ENCODE measurements at regions not wholly inside any gene's neighbourhood (a gene's known extent, or its start where the extent isn't known, plus 50 kb on each side); places are given as distances from the start of the nearest gene placed in this dataset.

- no peaks in the 10 kb centered on the region for H3K36me3 Mint-ChIP-seq
- WGBS (ENCODE audit: insufficient coverage): 83% methylated on average over 1 of the region's 1 CpG
- Histone ChIP-seq H3K4me1 (ENCODE audit: control insufficient read depth in 1 of 2, insufficient read depth in 2 of 2, low read length in 2 of 2) (no peaks in the 10 kb centered on the region), H3K36me3 (replicated peaks in 1 of 2; ENCODE audit: control insufficient read depth in 1 of 2, insufficient read depth in 2 of 2, low read length in 2 of 2) (no peaks in the 10 kb centered on the region), H3K4me3 (replicated peaks in 1 of 3; ENCODE audit: low read depth in 2 of 3, low read length in 3 of 3) (no peak overlapping the region), H3K9me3 (replicated peaks in 1 of 2; ENCODE audit: control insufficient read depth in 1 of 2, insufficient read depth in 1 of 2, low read length in 2 of 2) (no peaks in the 10 kb centered on the region), H3K79me2 (ENCODE audit: insufficient read depth, low read length) (no peaks in the 10 kb centered on the region), H2AFZ (ENCODE audit: insufficient read depth, low read depth, low read length, poor library complexity, severe bottlenecking) (no peak overlapping the region), H3K4me2 (replicated peaks; ENCODE audit: extremely low read depth, low read length, poor library complexity, severe bottlenecking) (no peak overlapping the region), H3K9ac (ENCODE audit: insufficient read depth, low read length, poor library complexity, severe bottlenecking) (no peak overlapping the region), H4K20me1 (ENCODE audit: insufficient read depth, low read length) (no peaks in the 10 kb centered on the region), H3K27me3 (ENCODE audit: control insufficient read depth in 2 of 2, insufficient read depth in 2 of 2, low read length in 2 of 2) (no peaks in the 10 kb centered on the region), H3K27ac (ENCODE audit: low read depth in 1 of 2, low read length in 2 of 2) (no peak overlapping the region)
- intact Hi-C loops (cut with micrococcal nuclease): no loop called here
- H3K27me3 Mint-ChIP-seq (ENCODE audit: low read depth in 3 of 3): no peaks in the 10 kb centered on the region
- no peak for TF ChIP-seq CTCF (IDR thresholded peaks at IDR 0.05)
- H3K4me1 Mint-ChIP-seq: no peaks in the 10 kb centered on the region
- H3K4me3 Mint-ChIP-seq: no peak overlapping the region
- H3K27ac Mint-ChIP-seq: no peak overlapping the region
- no peaks in the 10 kb centered on the region for H3K9me3 Mint-ChIP-seq
- no peak for DNase-seq
Observed at GRCh38 chrY:7878719-7879118, 967.2 kb upstream of the AMELY start.

- H3K36me3 ChIP-seq (replicated peaks in 1 of 2; ENCODE audit: control insufficient read depth in 1 of 2, insufficient read depth in 2 of 2, low read length in 2 of 2): no peaks in the 10 kb centered on the region
- no peak overlapping the region for H3K4me3 ChIP-seq (replicated peaks in 1 of 3; ENCODE audit: low read depth in 2 of 3, low read length in 3 of 3)
- H4K20me1 ChIP-seq (ENCODE audit: insufficient read depth, low read length): no peaks in the 10 kb centered on the region
- WGBS (ENCODE audit: insufficient coverage): 90% methylated on average over 2 of the region's 2 CpGs
- H3K27me3 ChIP-seq (ENCODE audit: control insufficient read depth in 2 of 2, insufficient read depth in 2 of 2, low read length in 2 of 2): no peaks in the 10 kb centered on the region
- H3K36me3 Mint-ChIP-seq: no peaks in the 10 kb centered on the region
- no peak overlapping the region for H3K27ac ChIP-seq (ENCODE audit: low read depth in 1 of 2, low read length in 2 of 2)
- no peak overlapping the region for H3K4me3 Mint-ChIP-seq
- H2AFZ ChIP-seq (ENCODE audit: insufficient read depth, low read depth, low read length, poor library complexity, severe bottlenecking): no peak overlapping the region
- no peaks in the 10 kb centered on the region for H3K4me1 ChIP-seq (ENCODE audit: control insufficient read depth in 1 of 2, insufficient read depth in 2 of 2, low read length in 2 of 2)
- no peak overlapping the region for H3K4me2 ChIP-seq (replicated peaks; ENCODE audit: extremely low read depth, low read length, poor library complexity, severe bottlenecking)
- H3K9me3 ChIP-seq (replicated peaks in 1 of 2; ENCODE audit: control insufficient read depth in 1 of 2, insufficient read depth in 1 of 2, low read length in 2 of 2): no peaks in the 10 kb centered on the region
- no peak for DNase-seq
- H3K4me1 Mint-ChIP-seq: no peaks in the 10 kb centered on the region
- no peaks in the 10 kb centered on the region for H3K79me2 ChIP-seq (ENCODE audit: insufficient read depth, low read length)
- no peaks in the 10 kb centered on the region for H3K27me3 Mint-ChIP-seq (ENCODE audit: low read depth in 3 of 3)
- H3K27ac Mint-ChIP-seq: no peak overlapping the region
- no peaks in the 10 kb centered on the region for H3K9me3 Mint-ChIP-seq
- intact Hi-C loops (cut with micrococcal nuclease): no loop called here
- no peak for TF ChIP-seq CTCF (IDR thresholded peaks at IDR 0.05)
- H3K9ac ChIP-seq (ENCODE audit: insufficient read depth, low read length, poor library complexity, severe bottlenecking): no peak overlapping the region
Observed at GRCh38 chrY:7877458-7877857, 965.9 kb upstream of the AMELY start.

Data from CD14-positive monocyte (primary cell).